Choroid plexus epithelial cell (primary cell): ENCODE measurements at regions not wholly inside any gene's neighbourhood (a gene's known extent, or its start where the extent isn't known, plus 50 kb on each side); places are given as distances from the start of the nearest gene placed in this dataset.

Source experiments
- DNase-seq: peaks from one replicate; pipeline ENCODE4 v3.0.0-alpha.2; 2010; ENCODE audit warnings: low read depth
- H3K4me3 ChIP-seq: 2 replicates; pipeline ENCODE4 v1.5.1; 2011; ENCODE audit warnings: low read depth, mild to moderate bottlenecking, control low read depth, low read length, moderate library complexity
- CTCF ChIP-seq: conservative IDR thresholded peaks from 2 replicates; pipeline ENCODE4 v1.5.1; 2011; ENCODE audit warnings: low read depth, mild to moderate bottlenecking, control low read depth, inconsistent platforms, low read length, moderate library complexity

DNA sequence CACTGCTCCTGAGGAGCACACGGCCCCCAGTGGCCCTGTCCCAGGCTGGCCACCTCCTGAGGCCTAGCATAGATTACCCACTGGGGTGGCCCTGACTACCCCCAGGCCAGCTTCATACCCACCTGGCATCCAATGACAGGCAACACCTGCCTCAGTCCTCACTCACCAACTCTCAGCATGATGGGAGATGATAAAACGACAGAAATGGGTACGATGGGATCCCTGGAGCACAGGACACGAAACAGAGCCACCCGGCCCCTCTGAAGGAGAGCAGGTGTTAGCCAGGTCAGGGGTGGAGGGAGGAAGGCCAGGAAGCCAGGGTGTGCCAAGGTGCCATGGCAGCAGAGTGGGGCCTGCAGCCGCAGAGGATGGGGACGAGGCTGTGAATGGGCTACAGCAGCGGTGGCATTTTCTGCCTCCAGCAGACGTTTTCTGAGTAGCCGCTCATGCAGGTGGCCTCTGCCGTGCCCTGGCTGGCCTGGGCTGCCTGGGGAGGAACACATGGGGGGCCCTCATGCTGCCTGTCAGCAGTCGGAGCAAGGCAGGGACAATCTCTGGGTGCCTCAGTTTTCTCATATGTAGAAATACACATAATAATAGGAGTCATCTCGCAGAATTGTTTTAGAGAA lies 50.2 kb upstream of the FGF3 start:
- no peak overlapping the region for H3K4me3 ChIP-seq
- TF ChIP-seq CTCF, result no peak
- no peak for DNase-seq

- no peak for DNase-seq
- no peak overlapping the region for H3K4me3 ChIP-seq
- no peak for TF ChIP-seq CTCF
These were observed 51.5 kb upstream of the FGF3 start for GRCh38 chr11:69870766-69871165.

DNA sequence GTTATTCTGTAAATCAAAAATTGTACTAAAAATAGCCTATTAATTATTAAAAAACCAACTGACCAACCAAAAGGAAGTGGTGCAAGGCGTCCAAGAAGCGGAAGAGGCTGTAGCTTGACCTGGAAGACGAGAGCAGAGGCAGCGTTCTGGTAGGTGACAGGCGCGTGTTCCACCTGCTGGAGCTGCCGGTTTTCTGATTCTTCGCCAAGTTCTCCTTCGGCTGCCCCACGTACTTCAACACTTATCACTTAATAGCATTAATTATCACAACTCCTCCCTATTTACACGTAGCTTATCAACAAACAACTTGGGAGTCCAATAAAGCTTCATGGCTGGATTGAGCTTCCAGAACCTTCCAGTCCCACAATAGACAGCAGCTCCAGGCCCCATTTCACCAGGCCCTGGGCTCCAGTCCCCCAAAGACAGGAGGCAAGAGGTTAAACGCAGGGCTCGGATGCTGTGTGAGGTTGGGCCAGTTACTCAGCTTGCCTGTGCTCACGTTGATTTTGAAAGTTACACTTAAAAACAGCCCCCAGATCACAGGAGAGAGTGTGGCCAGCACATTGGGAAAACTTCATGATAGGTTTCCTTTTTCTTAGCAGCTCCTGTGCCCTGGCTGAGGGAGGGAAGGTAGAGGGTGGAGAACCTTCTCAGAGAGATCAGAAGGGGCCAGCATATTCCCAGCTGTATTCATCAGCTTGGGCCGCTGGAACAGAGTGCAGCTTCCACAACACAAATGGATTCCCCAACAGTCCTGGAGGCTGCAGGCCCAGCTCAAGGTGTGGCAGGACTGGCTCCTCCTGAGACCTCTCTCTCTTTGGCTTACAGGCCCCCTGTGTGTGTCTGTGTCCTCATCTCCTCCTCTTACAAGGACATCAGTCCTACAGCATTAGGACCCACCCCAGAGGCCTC lies 54.2 kb upstream of the FGF3 start:
- no peak for TF ChIP-seq CTCF

DNA sequence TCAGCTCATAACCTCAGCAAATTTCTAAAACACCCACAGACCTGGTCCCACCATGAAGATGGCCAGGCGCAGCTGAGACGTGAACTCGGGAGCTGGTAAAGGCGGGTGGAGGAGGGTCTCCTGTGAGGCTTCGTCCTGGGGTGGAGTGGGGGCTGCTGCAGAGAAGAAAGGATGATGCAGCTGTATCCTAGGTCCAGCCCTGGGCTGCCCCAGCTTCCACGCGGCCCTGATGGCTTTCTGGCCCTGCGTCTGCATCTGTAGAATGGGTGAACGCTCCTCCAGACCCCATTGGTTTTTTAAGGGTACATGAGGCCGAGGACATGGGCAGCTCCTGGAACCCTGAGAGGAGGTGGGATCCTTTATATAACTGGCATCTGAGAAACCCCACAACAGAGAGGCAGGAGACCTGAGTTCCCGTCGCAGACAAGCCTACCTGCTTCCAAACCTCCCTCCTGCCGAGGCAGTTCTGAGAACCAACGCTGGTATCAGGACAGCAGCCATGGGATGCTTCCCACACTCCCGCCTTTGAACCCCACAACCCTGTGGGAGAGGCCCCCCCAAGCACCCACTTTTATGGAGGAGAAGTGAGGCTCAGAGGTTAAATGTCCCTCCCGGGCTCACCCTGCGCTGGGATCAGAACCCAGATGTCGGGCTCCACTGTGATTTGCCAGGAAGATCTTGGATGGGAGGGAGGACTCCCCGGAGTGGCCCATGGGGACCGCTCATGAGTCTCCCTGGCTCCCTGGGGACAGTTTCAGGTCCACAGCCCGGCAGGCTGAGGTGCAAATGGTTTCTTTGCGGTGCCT lies 55.2 kb upstream of the FGF3 start:
- no peak overlapping the region for H3K4me3 ChIP-seq

More for the DNA sequence above, 54.2 kb upstream of the FGF3 start:
- no peak overlapping the region for H3K4me3 ChIP-seq
- no peak for DNase-seq

GRCh38 chr11:69874984-69875624 lies 55.9 kb upstream of the FGF3 start:
- DNase-seq, result no peak
- no peak for TF ChIP-seq CTCF
- H3K4me3 ChIP-seq, result no peak overlapping the region

More for the DNA sequence above, 55.2 kb upstream of the FGF3 start:
- no peak for DNase-seq
- TF ChIP-seq CTCF, result no peak

DNA sequence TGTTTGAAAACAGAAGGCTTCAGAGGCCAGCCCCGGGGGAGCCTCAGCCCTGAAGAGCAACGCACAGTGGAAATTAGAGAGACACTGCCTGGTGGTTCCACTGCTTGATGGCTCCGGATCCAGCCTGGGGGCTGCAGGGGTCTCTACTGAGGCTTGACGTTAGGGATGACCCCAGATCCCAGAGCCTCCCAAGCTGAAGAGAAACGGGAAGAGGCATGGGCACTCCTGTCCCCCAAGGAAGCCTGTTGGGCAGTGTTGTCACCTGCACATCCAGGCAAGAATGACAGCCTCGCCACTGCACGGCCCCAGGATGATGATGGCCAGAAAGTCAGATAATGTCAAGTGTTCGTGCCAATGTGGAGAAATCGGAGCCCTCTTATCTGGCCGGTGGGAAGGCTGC lies 56.8 kb upstream of the FGF3 start:
- H3K4me3 ChIP-seq, result no peak overlapping the region
- no peak for TF ChIP-seq CTCF
- DNase-seq, result no peak
